Ishikawa (cell line): ENCODE measurements at regions not wholly inside any gene's neighbourhood (a gene's known extent, or its start where the extent isn't known, plus 50 kb on each side); places are given as distances from the start of the nearest gene placed in this dataset.

Experiments used
- CEBPB ChIP-seq: IDR thresholded peaks from 2 replicates; pipeline ENCODE4 v1.6.1; 2012
- CREB1 ChIP-seq: IDR thresholded peaks from 2 replicates; pipeline ENCODE4 v1.6.1; 2012; ENCODE audit warnings: low read depth
- EGR1 ChIP-seq: IDR thresholded peaks from 2 replicates; pipeline ENCODE4 v1.6.1; 2012
- EP300 ChIP-seq: IDR thresholded peaks from 2 replicates; pipeline ENCODE4 v1.6.1; 2012; ENCODE audit warnings: borderline replicate concordance
- FOXM1 ChIP-seq: IDR thresholded peaks from 2 replicates; pipeline ENCODE4 v1.6.1; 2012; ENCODE audit warnings: low read depth, borderline replicate concordance
- MAX ChIP-seq: IDR thresholded peaks from 2 replicates; pipeline ENCODE4 v1.6.1; 2012
- NFIC ChIP-seq: IDR thresholded peaks from 2 replicates; pipeline ENCODE4 v1.6.1; 2012
- RAD21 ChIP-seq: IDR thresholded peaks from 2 replicates; pipeline ENCODE4 v1.6.1; 2012; ENCODE audit warnings: low read depth
- TAF1 ChIP-seq: IDR thresholded peaks from 2 replicates; pipeline ENCODE4 v1.6.1; 2012; ENCODE audit warnings: low read depth, mild to moderate bottlenecking
- TCF12 ChIP-seq: IDR thresholded peaks from 2 replicates; pipeline ENCODE4 v1.6.1; 2012; ENCODE audit warnings: low read depth
- TEAD4 ChIP-seq: IDR thresholded peaks from 2 replicates; pipeline ENCODE4 v1.6.1; 2012
- USF1 ChIP-seq: IDR thresholded peaks from 2 replicates; pipeline ENCODE4 v1.6.1; 2012
- YY1 ChIP-seq: IDR thresholded peaks from 2 replicates; pipeline ENCODE4 v1.6.1; 2012; ENCODE audit warnings: low read depth
- ZBTB7A ChIP-seq: IDR thresholded peaks from 2 replicates; pipeline ENCODE4 v1.6.1; 2012; ENCODE audit warnings: low read depth
- TF ChIP-seq, protein P1 (sequence below): IDR thresholded peaks from 2 replicates; pipeline ENCODE4 v1.6.1; 2012; ENCODE audit warnings: low read depth, mild to moderate bottlenecking

GRCh38 chr4:20185103-20185502, 66.6 kb upstream of the SLIT2 start:
- TF ChIP-seq TAF1 (no peak), CEBPB (no peak), NFIC (no peak), FOXM1 (no peak), TEAD4 (no peak), TCF12 (no peak), EGR1 (no peak), MAX (no peak)

GRCh38 chr4:20181926-20182325, 69.8 kb upstream of the SLIT2 start:
- no peak for TF ChIP-seq USF1
- no peak for TF ChIP-seq ZBTB7A
- TF ChIP-seq, protein P1, sequence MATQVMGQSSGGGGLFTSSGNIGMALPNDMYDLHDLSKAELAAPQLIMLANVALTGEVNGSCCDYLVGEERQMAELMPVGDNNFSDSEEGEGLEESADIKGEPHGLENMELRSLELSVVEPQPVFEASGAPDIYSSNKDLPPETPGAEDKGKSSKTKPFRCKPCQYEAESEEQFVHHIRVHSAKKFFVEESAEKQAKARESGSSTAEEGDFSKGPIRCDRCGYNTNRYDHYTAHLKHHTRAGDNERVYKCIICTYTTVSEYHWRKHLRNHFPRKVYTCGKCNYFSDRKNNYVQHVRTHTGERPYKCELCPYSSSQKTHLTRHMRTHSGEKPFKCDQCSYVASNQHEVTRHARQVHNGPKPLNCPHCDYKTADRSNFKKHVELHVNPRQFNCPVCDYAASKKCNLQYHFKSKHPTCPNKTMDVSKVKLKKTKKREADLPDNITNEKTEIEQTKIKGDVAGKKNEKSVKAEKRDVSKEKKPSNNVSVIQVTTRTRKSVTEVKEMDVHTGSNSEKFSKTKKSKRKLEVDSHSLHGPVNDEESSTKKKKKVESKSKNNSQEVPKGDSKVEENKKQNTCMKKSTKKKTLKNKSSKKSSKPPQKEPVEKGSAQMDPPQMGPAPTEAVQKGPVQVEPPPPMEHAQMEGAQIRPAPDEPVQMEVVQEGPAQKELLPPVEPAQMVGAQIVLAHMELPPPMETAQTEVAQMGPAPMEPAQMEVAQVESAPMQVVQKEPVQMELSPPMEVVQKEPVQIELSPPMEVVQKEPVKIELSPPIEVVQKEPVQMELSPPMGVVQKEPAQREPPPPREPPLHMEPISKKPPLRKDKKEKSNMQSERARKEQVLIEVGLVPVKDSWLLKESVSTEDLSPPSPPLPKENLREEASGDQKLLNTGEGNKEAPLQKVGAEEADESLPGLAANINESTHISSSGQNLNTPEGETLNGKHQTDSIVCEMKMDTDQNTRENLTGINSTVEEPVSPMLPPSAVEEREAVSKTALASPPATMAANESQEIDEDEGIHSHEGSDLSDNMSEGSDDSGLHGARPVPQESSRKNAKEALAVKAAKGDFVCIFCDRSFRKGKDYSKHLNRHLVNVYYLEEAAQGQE, result no peak

GRCh38 chr4:20180509-20180908, 71.2 kb upstream of the SLIT2 start:
- TF ChIP-seq NFIC (no peak), TAF1 (no peak), USF1 (no peak), TCF12 (no peak), ZBTB7A (no peak), CEBPB (no peak), EP300 (no peak), TEAD4 (no peak), RAD21 (no peak), CREB1 (no peak), FOXM1 (no peak), YY1 (no peak), MAX (no peak), EGR1 (no peak)
- TF ChIP-seq, protein P1, result no peak

DNA sequence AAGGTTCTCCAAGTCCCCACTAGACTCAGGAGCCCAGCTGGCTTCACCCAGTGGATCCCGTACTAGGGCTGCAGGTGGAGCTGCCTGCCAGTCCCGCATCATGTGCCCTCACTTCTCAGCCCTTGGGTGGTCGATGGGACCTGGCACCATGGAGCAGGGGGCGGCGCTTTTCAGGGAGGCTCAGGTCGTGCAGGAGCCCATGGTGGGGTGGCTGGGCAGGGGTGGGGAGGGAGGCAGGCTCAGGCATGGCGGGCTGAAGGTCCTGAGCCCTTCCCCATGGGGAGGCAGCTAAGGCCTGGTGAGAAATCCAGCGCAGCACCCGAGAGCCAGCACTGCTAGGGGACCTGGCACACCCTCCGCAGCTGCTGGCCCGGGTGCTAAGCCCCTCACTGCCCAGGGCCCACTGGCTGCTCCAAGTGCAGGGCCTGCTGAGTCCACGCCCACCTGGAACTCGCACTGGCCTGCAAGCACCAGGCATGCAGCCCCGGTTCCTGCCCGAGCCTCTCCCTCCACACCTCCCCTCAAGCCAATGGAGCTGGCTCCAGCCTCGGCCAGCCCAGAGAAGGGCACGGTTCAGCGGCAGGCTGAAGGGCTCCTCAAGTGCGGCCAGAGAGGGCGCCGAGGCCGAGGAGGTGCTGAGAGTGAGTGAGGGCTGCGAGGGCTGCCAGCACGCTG, 72.7 kb upstream of the SLIT2 start:
- TF ChIP-seq FOXM1 (no peak), TCF12 (no peak), CEBPB (no peak), EP300 (no peak)

- TF ChIP-seq TAF1 (no peak), CEBPB (no peak), EP300 (no peak), FOXM1 (no peak), CREB1 (no peak), USF1 (no peak), TEAD4 (no peak), ZBTB7A (no peak), TCF12 (no peak), RAD21 (no peak), MAX (no peak), EGR1 (no peak), YY1 (no peak)
- TF ChIP-seq, protein P1, result no peak
These were observed 74.8 kb upstream of the SLIT2 start for GRCh38 chr4:20176881-20177280.
